ENCODE measurements at regions not wholly inside any gene's neighbourhood (a gene's known extent, or its start where the extent isn't known, plus 50 kb on each side); places are given as distances from the start of the nearest gene placed in this dataset.

DNA sequence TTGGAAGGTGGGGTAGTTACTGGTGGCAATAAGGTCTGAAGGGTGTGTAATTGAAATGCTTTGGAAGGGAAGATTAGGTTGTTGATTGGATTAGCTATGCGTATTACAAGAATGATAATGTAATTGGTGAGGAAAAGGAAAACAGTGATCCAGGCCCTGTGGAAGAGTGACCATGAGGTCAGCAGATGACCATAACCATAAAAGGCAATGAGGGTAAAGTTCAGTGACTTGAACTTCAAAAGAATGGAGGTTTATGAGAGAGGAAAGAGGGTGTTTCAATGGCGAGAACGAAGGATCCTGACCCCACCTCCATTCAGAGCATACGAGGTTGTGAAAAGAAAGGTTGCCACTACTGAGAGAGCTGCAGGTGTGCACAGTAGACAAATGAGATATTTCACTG is 439.7 kb downstream of the CCSER2 start:
- no peak for TF ChIP-seq HDGF (IDR thresholded peaks at IDR 0.05; ENCODE audit: borderline replicate concordance)
- TF ChIP-seq ELF4 (IDR thresholded peaks at IDR 0.05), result no peak
- TF ChIP-seq L3MBTL2 (conservative IDR thresholded peaks at IDR 0.05), result no peak
- no peak for TF ChIP-seq SP1 (IDR thresholded peaks at IDR 0.05)
- no peak for TF ChIP-seq TARDBP (IDR thresholded peaks at IDR 0.05)
- no peak for TF ChIP-seq BHLHE40 (IDR thresholded peaks at IDR 0.05; ENCODE audit: borderline replicate concordance)
- no peak for TF ChIP-seq FOXA1 (IDR thresholded peaks at IDR 0.05)
- no peak for TF ChIP-seq CTBP1 (IDR thresholded peaks at IDR 0.05; ENCODE audit: borderline replicate concordance)
- TF ChIP-seq, protein P1, sequence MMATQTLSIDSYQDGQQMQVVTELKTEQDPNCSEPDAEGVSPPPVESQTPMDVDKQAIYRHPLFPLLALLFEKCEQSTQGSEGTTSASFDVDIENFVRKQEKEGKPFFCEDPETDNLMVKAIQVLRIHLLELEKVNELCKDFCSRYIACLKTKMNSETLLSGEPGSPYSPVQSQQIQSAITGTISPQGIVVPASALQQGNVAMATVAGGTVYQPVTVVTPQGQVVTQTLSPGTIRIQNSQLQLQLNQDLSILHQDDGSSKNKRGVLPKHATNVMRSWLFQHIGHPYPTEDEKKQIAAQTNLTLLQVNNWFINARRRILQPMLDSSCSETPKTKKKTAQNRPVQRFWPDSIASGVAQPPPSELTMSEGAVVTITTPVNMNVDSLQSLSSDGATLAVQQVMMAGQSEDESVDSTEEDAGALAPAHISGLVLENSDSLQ (IDR thresholded peaks at IDR 0.05), result no peak
- TF ChIP-seq FOXM1 (IDR thresholded peaks at IDR 0.05; ENCODE audit: borderline replicate concordance), result no peak
- TF ChIP-seq LEF1 (IDR thresholded peaks at IDR 0.05; ENCODE audit: borderline replicate concordance), result no peak
- TF ChIP-seq NFRKB (IDR thresholded peaks at IDR 0.05), result no peak
- TF ChIP-seq ZNF384 (IDR thresholded peaks at IDR 0.05), result no peak
- TF ChIP-seq ARNT (IDR thresholded peaks at IDR 0.05), result no peak

Data from HEK293T (cell line).